HCT116 (cell line): ENCODE measurements at regions not wholly inside any gene's neighbourhood (a gene's known extent, or its start where the extent isn't known, plus 50 kb on each side); places are given as distances from the start of the nearest gene placed in this dataset.

Experiments
- ATAC-seq: fragments of 200-7000 bp; cut with Tn5 transposase; 2 replicates; pipeline ENCODE4 v1.9.1; 2020; ENCODE audit warnings: mild to moderate bottlenecking, moderate library complexity
- BruUV-seq: library from RNA; stranded (reverse); fragments of 400-500 nt; replicated peaks from 2 replicates; lab custom pipeline; 2021; lab: Mats Ljungman, UMichigan
- CTCF ChIA-PET: fragments of 300-600 bp; sonication (Branson Sonifier 250); formaldehyde crosslinking; loops from one replicate; lab custom pipeline; 2021; ENCODE audit warnings: antibody characterized with exemption; lab: Charles Lee
- POLR2A ChIA-PET: fragments of 300-600, 350-600 bp; sonication (Branson Sonifier 250); formaldehyde crosslinking; loops from one replicate; lab custom pipeline; 2021; ENCODE audit warnings: antibody characterized with exemption; lab: Charles Lee
- RAD21 ChIA-PET, 2 experiments: fragments of 300-600 bp; sonication (Branson Sonifier 250); formaldehyde crosslinking; loops; one replicate each; lab custom pipeline; 2023; ENCODE audit warnings: low total read pairs in 2 of 2; ENCODE audit not compliant: uncharacterized antibody in 2 of 2, unreplicated experiment in 2 of 2, low non-redundant PET in 1 of 2; lab: Charles Lee
- DNase-seq: peaks from one replicate; pipeline ENCODE4 v3.0.0-alpha.2; 2010; ENCODE audit warnings: low read depth, low spot score
- H2AFZ ChIP-seq: fragments of 200-600 bp; shearing (Covaris generic), sonication (generic); 2 replicates; pipeline ENCODE4 v1.6.1; 2017; ENCODE audit warnings: low read depth, mixed run types, mixed read lengths, antibody characterized with exemption, low read length; ENCODE audit not compliant: poor library complexity, severe bottlenecking
- H3K27ac ChIP-seq: 2 replicates; pipeline ENCODE4 v1.5.1; 2012; ENCODE audit warnings: low read depth, low read length
- H3K27me3 ChIP-seq: fragments of 200-600 bp; sonication (generic); 2 replicates; pipeline ENCODE4 v1.6.1; 2016; ENCODE audit warnings: mixed run types, low read length, mixed read lengths; ENCODE audit not compliant: insufficient read depth
- H3K36me3 ChIP-seq, 2 experiments: fragments of 200-500 bp in 1 of 2; fragments of 200-600 bp in 1 of 2; sonication (Bioruptor generic) in 1 of 2; sonication (generic) in 1 of 2; 2 replicates each; pipeline versions ENCODE4 v1.5.1 to v1.6.1; 2014 to 2016; ENCODE audit warnings: low read length in 2 of 2, inconsistent platforms in 1 of 2, mixed read lengths in 1 of 2, mixed run types in 1 of 2; ENCODE audit not compliant: insufficient read depth in 2 of 2, control insufficient read depth in 1 of 2
- H3K4me1 ChIP-seq, 2 experiments: fragments of 200-600 bp in 1 of 2; sonication (generic) in 1 of 2; 2 replicates each; pipeline versions ENCODE4 v1.5.1 to v1.6.1; 2012 to 2017; ENCODE audit warnings: low read length in 2 of 2, inconsistent platforms in 1 of 2, mild to moderate bottlenecking in 1 of 2, mixed read lengths in 1 of 2, mixed run types in 1 of 2, moderate library complexity in 1 of 2; ENCODE audit not compliant: insufficient read depth in 2 of 2, control insufficient read depth in 1 of 2
- H3K4me2 ChIP-seq: fragments of 200-600 bp; sonication (generic); 2 replicates; pipeline ENCODE4 v1.6.1; 2017; ENCODE audit warnings: mixed run types, low read length, mixed read lengths
- H3K4me3 ChIP-seq, 2 experiments: fragments of 200-600 bp in 1 of 2; sonication (generic) in 1 of 2; replicated peaks in 1 of 2; 2 replicates each; pipeline ENCODE4 v1.5.1; 2011 to 2016; ENCODE audit warnings: low read length in 2 of 2, control low read depth in 1 of 2, low read depth in 1 of 2, mild to moderate bottlenecking in 1 of 2, mixed read lengths in 1 of 2, mixed run types in 1 of 2
- H3K79me2 ChIP-seq: fragments of 200-600 bp; sonication (generic); 2 replicates; pipeline ENCODE4 v1.6.1; 2017; ENCODE audit warnings: mild to moderate bottlenecking, mixed run types, low read length, moderate library complexity, mixed read lengths; ENCODE audit not compliant: insufficient read depth
- H3K9ac ChIP-seq: fragments of 200-600 bp; sonication (generic); 2 replicates; pipeline ENCODE4 v1.6.1; 2016; ENCODE audit warnings: low read length, mixed read lengths
- H3K9me2 ChIP-seq: fragments of 200-600 bp; sonication (generic), shearing (Covaris generic); 2 replicates; pipeline ENCODE4 v1.6.1; 2017; ENCODE audit warnings: mixed run types, mild to moderate bottlenecking, moderate library complexity; ENCODE audit not compliant: insufficient read depth
- H3K9me3 ChIP-seq, 2 experiments: fragments of 200-500 bp in 1 of 2; fragments of 200-600 bp in 1 of 2; sonication (Bioruptor generic) in 1 of 2; sonication (generic) in 1 of 2; 2 replicates each; pipeline ENCODE4 v1.6.1; 2014 to 2017; ENCODE audit warnings: low read length in 2 of 2, mixed read lengths in 2 of 2, inconsistent platforms in 1 of 2, low read depth in 1 of 2, mild to moderate bottlenecking in 1 of 2, mixed run types in 1 of 2, moderate library complexity in 1 of 2; ENCODE audit not compliant: control insufficient read depth in 1 of 2, insufficient read depth in 1 of 2
- H4K20me1 ChIP-seq: fragments of 200-600 bp; sonication (generic), shearing (Covaris generic); 2 replicates; pipeline ENCODE4 v1.6.1; 2017; ENCODE audit warnings: mixed run types, mild to moderate bottlenecking, moderate library complexity; ENCODE audit not compliant: insufficient read depth
- EZH2phosphoT487 ChIP-seq: fragments of 200-600 bp; IDR thresholded peaks from 2 replicates; pipeline ENCODE4 v1.6.1; 2018; ENCODE audit warnings: antibody characterized with exemption, borderline replicate concordance
- FOSL1 ChIP-seq: IDR thresholded peaks from 2 replicates; pipeline ENCODE4 v1.6.1; 2012; ENCODE audit warnings: low read depth
- POLR2A ChIP-seq: IDR thresholded peaks from 2 replicates; pipeline ENCODE4 v1.7.0; 2011; ENCODE audit warnings: borderline replicate concordance; ENCODE audit not compliant: insufficient read depth, insufficient read length; ENCODE audit errors: extremely low read depth
- POLR2AphosphoS5 ChIP-seq: IDR thresholded peaks from 2 replicates; pipeline ENCODE4 v1.6.1; 2011; ENCODE audit warnings: mild to moderate bottlenecking, low read depth, low read length, moderate library complexity
- SIN3A ChIP-seq: IDR thresholded peaks from 2 replicates; pipeline ENCODE4 v1.6.1; 2012; ENCODE audit warnings: low read depth
- YY1 ChIP-seq: IDR thresholded peaks from 2 replicates; pipeline ENCODE4 v1.6.1; 2011; ENCODE audit warnings: low read length, low read depth, moderate library complexity, mild to moderate bottlenecking; ENCODE audit not compliant: insufficient replicate concordance; ENCODE audit errors: extremely low read depth
- ZFX ChIP-seq: fragments of 450-650 bp; IDR thresholded peaks from 2 replicates; pipeline ENCODE4 v1.6.1; 2017
- ZNF274 ChIP-seq: fragments of 200-500 bp; sonication (Bioruptor generic); IDR thresholded peaks from 2 replicates; pipeline ENCODE4 v1.6.1; 2014; ENCODE audit warnings: mild to moderate bottlenecking, low read depth, low read length, inconsistent platforms
- intact Hi-C: fragments of 100-400 bp; cut with micrococcal nuclease; formaldehyde crosslinking; loops from 2 replicates; pipeline ENCODE4 v1.10.0; 2022
- TF ChIP-seq, protein P1 (sequence below): IDR thresholded peaks from 2 replicates; pipeline ENCODE4 v1.6.1; 2011; ENCODE audit warnings: mild to moderate bottlenecking, low read length, moderate library complexity; ENCODE audit not compliant: insufficient replicate concordance; ENCODE audit errors: extremely low read depth

DNA sequence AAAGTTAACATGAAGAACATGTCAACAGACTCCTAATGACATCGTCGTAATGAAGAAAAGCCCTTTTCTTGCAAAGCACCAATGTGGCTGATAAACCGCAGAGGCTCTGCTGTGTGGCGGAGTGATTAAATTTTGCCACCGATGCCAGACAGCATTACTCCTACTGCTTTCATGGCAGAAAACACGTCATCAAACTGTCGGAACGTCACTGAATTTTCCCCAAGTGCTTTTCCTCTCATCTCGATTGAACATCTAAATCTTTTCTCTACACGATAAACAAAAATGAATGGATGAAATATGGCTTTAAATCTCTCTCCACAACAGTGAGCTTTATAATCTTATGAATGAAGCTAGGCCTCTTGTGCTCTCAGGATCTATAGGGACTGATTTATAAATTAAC, 159.8 kb upstream of the REG3G start:
- Histone ChIP-seq H3K36me3 (no peaks in the 10 kb centered on the region), H2AFZ (no peak overlapping the region), H3K9ac (no peak overlapping the region), H3K4me1 (no peaks in the 10 kb centered on the region), H3K27me3 (no peaks in the 10 kb centered on the region), H3K9me2 (no peaks in the 10 kb centered on the region), H3K9me3 (peaks cover 9 to 13% of the 10 kb centered on the region in 2 experiments; a peak in 3 of 4 replicates), H4K20me1 (no peaks in the 10 kb centered on the region), H3K79me2 (no peaks in the 10 kb centered on the region)
- RAD21 ChIA-PET, result no interaction called here
- TF ChIP-seq, protein P1, sequence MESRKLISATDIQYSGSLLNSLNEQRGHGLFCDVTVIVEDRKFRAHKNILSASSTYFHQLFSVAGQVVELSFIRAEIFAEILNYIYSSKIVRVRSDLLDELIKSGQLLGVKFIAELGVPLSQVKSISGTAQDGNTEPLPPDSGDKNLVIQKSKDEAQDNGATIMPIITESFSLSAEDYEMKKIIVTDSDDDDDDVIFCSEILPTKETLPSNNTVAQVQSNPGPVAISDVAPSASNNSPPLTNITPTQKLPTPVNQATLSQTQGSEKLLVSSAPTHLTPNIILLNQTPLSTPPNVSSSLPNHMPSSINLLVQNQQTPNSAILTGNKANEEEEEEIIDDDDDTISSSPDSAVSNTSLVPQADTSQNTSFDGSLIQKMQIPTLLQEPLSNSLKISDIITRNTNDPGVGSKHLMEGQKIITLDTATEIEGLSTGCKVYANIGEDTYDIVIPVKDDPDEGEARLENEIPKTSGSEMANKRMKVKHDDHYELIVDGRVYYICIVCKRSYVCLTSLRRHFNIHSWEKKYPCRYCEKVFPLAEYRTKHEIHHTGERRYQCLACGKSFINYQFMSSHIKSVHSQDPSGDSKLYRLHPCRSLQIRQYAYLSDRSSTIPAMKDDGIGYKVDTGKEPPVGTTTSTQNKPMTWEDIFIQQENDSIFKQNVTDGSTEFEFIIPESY, result no peak
- TF ChIP-seq EZH2phosphoT487 (no peak), YY1 (no peak), FOSL1 (no peak), POLR2A (no peak), SIN3A (no peak), ZNF274 (no peak), ZFX (no peak), POLR2AphosphoS5 (no peak)
- TF ChIP-seq, all 23 proteins: peak for 0
- BruUV-seq, result no TSS peak
- Histone ChIP-seq H3K4me3 (no peak overlapping the region), H3K27ac (no peak overlapping the region), H3K4me2 (no peak overlapping the region)
- intact Hi-C loops, result no loop called here
- DNase-seq (no peak), ATAC-seq (no peak)
- ChIA-PET CTCF (no interaction called here), POLR2A (no interaction called here)
